ENCODE measurements at regions not wholly inside any gene's neighbourhood (a gene's known extent, or its start where the extent isn't known, plus 50 kb on each side); places are given as distances from the start of the nearest gene placed in this dataset.

GRCh38 chr11:122007601-122008071 lies 108.4 kb downstream of the BLID start:
- Histone ChIP-seq H2BK20ac (ENCODE audit: low read depth, low read length, poor library complexity, severe bottlenecking) (no peak overlapping the region), H3K23me2 (ENCODE audit: insufficient read length, low read depth, low read length, poor library complexity, severe bottlenecking) (no peaks in the 10 kb centered on the region), H3K4me1 (ENCODE audit: insufficient read depth, low read length) (no peaks in the 10 kb centered on the region), H4K5ac (ENCODE audit: insufficient read length, low read depth, low read length) (no peak overlapping the region), H3K4me2 (ENCODE audit: insufficient read depth, insufficient read length, low read length) (no peak overlapping the region), H2BK5ac (ENCODE audit: insufficient read length, low read length) (no peak overlapping the region), H3K56ac (ENCODE audit: insufficient read length, low read depth, low read length) (no peak overlapping the region), H3K14ac (ENCODE audit: insufficient read depth, low read length) (no peak overlapping the region), H3K23ac (ENCODE audit: insufficient read length, low read depth, low read length) (no peak overlapping the region), H3K4ac (ENCODE audit: low read depth, low read length) (no peak overlapping the region), H2AFZ (ENCODE audit: low read length) (no peak overlapping the region), H3K27me3 (ENCODE audit: insufficient read depth, low read length) (no peaks in the 10 kb centered on the region), H3K9ac (ENCODE audit: extremely low read depth, insufficient read length, low read length) (no peak overlapping the region), H4K20me1 (ENCODE audit: control insufficient read depth, insufficient read depth, insufficient read length) (no peaks in the 10 kb centered on the region), H3T11ph (ENCODE audit: low read length) (no peak overlapping the region), H4K8ac (replicated peaks; ENCODE audit: insufficient read length, low read depth, low read length) (no peak overlapping the region), H3K27ac (ENCODE audit: insufficient read length, low read depth, low read length) (no peak overlapping the region), H4K91ac (ENCODE audit: insufficient read length, low read depth, low read length) (no peak overlapping the region), H2BK120ac (ENCODE audit: low read depth, low read length, poor library complexity, severe bottlenecking) (no peak overlapping the region), H3K79me2 (ENCODE audit: insufficient read depth, low read length) (no peaks in the 10 kb centered on the region; the same call in 1 of the 2 replicates), H3K18ac (ENCODE audit: insufficient read length, low read depth, low read length) (no peak overlapping the region), H2AK5ac (ENCODE audit: insufficient read length, low read length) (no peak overlapping the region), H3K79me1 (ENCODE audit: insufficient read depth, low read depth, low read length, poor library complexity, severe bottlenecking) (no peaks in the 10 kb centered on the region), H2BK12ac (ENCODE audit: insufficient read length, low read depth, low read length) (no peak overlapping the region), H2BK15ac (ENCODE audit: low read depth, low read length) (no peak overlapping the region), H3K9me3 (ENCODE audit: control insufficient read depth, low read depth, low read length) (no peaks in the 10 kb centered on the region)
- no peak for TF ChIP-seq CTCF (conservative IDR thresholded peaks at IDR 0.05)
- no CpG with 5 or more reads among the region's 4 CpGs for WGBS (ENCODE audit: extremely low coverage, insufficient read length, low lambda C conversion rate)
- Mint-ChIP-seq H3K27ac (no peak overlapping the region), H3K36me3 (ENCODE audit: insufficient read depth in 1 of 3, low read depth in 3 of 3) (no peaks in the 10 kb centered on the region), H3K9me3 (no peaks in the 10 kb centered on the region; a peak in 1 of 5 replicates), H3K4me3 (no peak overlapping the region), H3K4me1 (no peaks in the 10 kb centered on the region), H3K27me3 (ENCODE audit: low read depth) (no peaks in the 10 kb centered on the region)
- no peak for DNase-seq
